Endodermal cell (in vitro differentiated cells): ENCODE measurements at regions not wholly inside any gene's neighbourhood (a gene's known extent, or its start where the extent isn't known, plus 50 kb on each side); places are given as distances from the start of the nearest gene placed in this dataset.

Experiments used
- DNase-seq: peaks from one replicate; pipeline ENCODE4 v3.0.0-alpha.2; 2017
- H3K27ac ChIP-seq: 2 replicates; pipeline ENCODE4 v1.5.1; 2013; ENCODE audit warnings: mild to moderate bottlenecking, low read depth, low read length, moderate library complexity
- H3K27me3 ChIP-seq: 2 replicates; pipeline ENCODE4 v1.6.1; 2013; ENCODE audit warnings: mild to moderate bottlenecking, low read length, moderate library complexity; ENCODE audit not compliant: insufficient read depth, control insufficient read depth, poor library complexity, severe bottlenecking
- H3K36me3 ChIP-seq: 2 replicates; pipeline ENCODE4 v1.7.0; 2013; ENCODE audit warnings: mild to moderate bottlenecking, low read length, moderate library complexity; ENCODE audit not compliant: control insufficient read depth, insufficient read depth
- H3K4me1 ChIP-seq: one replicate; pipeline ENCODE4 v1.7.0; 2013; ENCODE audit warnings: low read length; ENCODE audit not compliant: control insufficient read depth, insufficient read depth
- H3K4me3 ChIP-seq: 2 replicates; pipeline ENCODE4 v1.5.1; 2013; ENCODE audit warnings: mild to moderate bottlenecking, low read length, moderate library complexity
- H3K9ac ChIP-seq: 2 replicates; pipeline ENCODE4 v1.6.1; 2013; ENCODE audit warnings: mild to moderate bottlenecking, low read length, moderate library complexity; ENCODE audit not compliant: poor library complexity, severe bottlenecking; ENCODE audit errors: extremely low read depth
- H3K9me3 ChIP-seq: 2 replicates; pipeline ENCODE4 v1.6.1; 2013; ENCODE audit warnings: mild to moderate bottlenecking, low read length, moderate library complexity; ENCODE audit not compliant: control insufficient read depth
- H3K27ac Mint-ChIP-seq: 2 replicates; pipeline ENCODE4 v1.8.0; 2020; ENCODE audit warnings: mixed read lengths
- H3K27me3 Mint-ChIP-seq: 2 replicates; pipeline ENCODE4 v1.8.0; 2021; ENCODE audit warnings: mild to moderate bottlenecking, mixed read lengths; ENCODE audit not compliant: insufficient read depth
- H3K36me3 Mint-ChIP-seq: 2 replicates; pipeline ENCODE4 v1.8.0; 2020; ENCODE audit warnings: low read depth, mixed read lengths
- H3K4me1 Mint-ChIP-seq: 2 replicates; pipeline ENCODE4 v1.8.0; 2020; ENCODE audit warnings: mixed read lengths
- H3K4me3 Mint-ChIP-seq: 2 replicates; pipeline ENCODE4 v1.8.0; 2020; ENCODE audit warnings: mild to moderate bottlenecking, moderate library complexity, mixed read lengths
- H3K9me3 Mint-ChIP-seq: 2 replicates; pipeline ENCODE4 v1.8.0; 2020; ENCODE audit warnings: mild to moderate bottlenecking, mixed read lengths
- CTCF ChIP-seq: fragments of 200-600 bp; sonication (generic); conservative IDR thresholded peaks from 2 replicates; pipeline ENCODE4 v1.5.0; 2021; ENCODE audit warnings: antibody characterized with exemption, mild to moderate bottlenecking
- WGBS, 2 experiments: methylation state at CpG; one replicate each; pipeline versions ENCODE4 v1.1.5 to v1.1.7; 2013; ENCODE audit warnings: missing lambda C conversion rate in 2 of 2, mixed read lengths in 1 of 2; ENCODE audit not compliant: insufficient coverage in 1 of 2, insufficient read length in 1 of 2; 5-methylcytosine and 5-hydroxymethylcytosine counted together

- no peaks in the 10 kb centered on the region for H3K9me3 ChIP-seq
- H3K36me3 ChIP-seq = no peaks in the 10 kb centered on the region
- Mint-ChIP-seq H3K27ac (no peak overlapping the region), H3K9me3 (no peaks in the 10 kb centered on the region), H3K36me3 (no peaks in the 10 kb centered on the region), H3K27me3 (no peaks in the 10 kb centered on the region), H3K4me3 (no peak overlapping the region), H3K4me1 (peaks cover 3% of the 10 kb centered on the region)
- H3K9ac ChIP-seq = no peak overlapping the region
- no peak overlapping the region for H3K4me3 ChIP-seq
- WGBS, 2 experiments = 96% methylated on average over 3 of the region's 3 CpGs; no CpG with 5 or more reads in 1 of the 2 experiments
- no peak for DNase-seq
- H3K4me1 ChIP-seq = no peaks in the 10 kb centered on the region
- H3K27me3 ChIP-seq = no peaks in the 10 kb centered on the region
- TF ChIP-seq CTCF = no peak
- no peak overlapping the region for H3K27ac ChIP-seq
These were observed 198.4 kb upstream of the SNX2 start for GRCh38 chr5:122576256-122577016.

GRCh38 chr5:122581629-122582028 is 193.3 kb upstream of the SNX2 start:
- Mint-ChIP-seq H3K27me3 (no peaks in the 10 kb centered on the region), H3K9me3 (no peaks in the 10 kb centered on the region), H3K36me3 (no peaks in the 10 kb centered on the region), H3K4me1 (no peaks in the 10 kb centered on the region), H3K4me3 (no peak overlapping the region), H3K27ac (no peak overlapping the region)
- Histone ChIP-seq H3K36me3 (no peaks in the 10 kb centered on the region), H3K4me3 (no peak overlapping the region), H3K4me1 (no peaks in the 10 kb centered on the region), H3K27ac (no peak overlapping the region), H3K9ac (no peak overlapping the region), H3K27me3 (no peaks in the 10 kb centered on the region), H3K9me3 (no peaks in the 10 kb centered on the region)
- 82 to 87% methylated on average over 5 to 7 of the region's 7 CpGs for WGBS, 2 experiments
- TF ChIP-seq CTCF = no peak
- peak; percentile 53 for DNase-seq

GRCh38 chr5:122584411-122585300 is 190.2 kb upstream of the SNX2 start:
- no peak for TF ChIP-seq CTCF
- no peak overlapping the region for H3K4me3 ChIP-seq
- H3K9ac ChIP-seq = no peak overlapping the region
- WGBS, 2 experiments = 88 to 96% methylated on average over 10 to 13 of the region's 13 CpGs
- H3K4me3 Mint-ChIP-seq = no peak overlapping the region
- H3K27me3 Mint-ChIP-seq = no peaks in the 10 kb centered on the region
- no peaks in the 10 kb centered on the region for H3K4me1 Mint-ChIP-seq
- no peak overlapping the region for H3K27ac Mint-ChIP-seq
- no peak overlapping the region for H3K27ac ChIP-seq
- H3K4me1 ChIP-seq = no peaks in the 10 kb centered on the region
- no peak for DNase-seq
- no peaks in the 10 kb centered on the region for H3K36me3 ChIP-seq
- H3K9me3 Mint-ChIP-seq = no peaks in the 10 kb centered on the region
- H3K36me3 Mint-ChIP-seq = no peaks in the 10 kb centered on the region
- no peaks in the 10 kb centered on the region for H3K9me3 ChIP-seq
- H3K27me3 ChIP-seq = no peaks in the 10 kb centered on the region
